Mononuclear cell (primary cell): ENCODE measurements at regions not wholly inside any gene's neighbourhood (a gene's known extent, or its start where the extent isn't known, plus 50 kb on each side); places are given as distances from the start of the nearest gene placed in this dataset.
"Not testable (repeated sequence)": the region's sequence is repeated elsewhere in the genome, so short reads cannot be mapped to it uniquely, and the experiment has no call there.

Source experiments
- H3K27me3 ChIP-seq: 2 replicates; pipeline ENCODE4 v1.6.0; 2011; ENCODE audit warnings: low read length, control low read depth; ENCODE audit not compliant: insufficient read depth
- H3K4me1 ChIP-seq: 2 replicates; pipeline ENCODE4 v1.5.1; 2011; ENCODE audit warnings: mild to moderate bottlenecking, low read length, control low read depth; ENCODE audit not compliant: insufficient read depth
- H3K4me3 ChIP-seq: 2 replicates; pipeline ENCODE4 v1.5.1; 2011; ENCODE audit warnings: mild to moderate bottlenecking, low read length, moderate library complexity
- H3K9me3 ChIP-seq: 2 replicates; pipeline ENCODE4 v1.5.1; 2011; ENCODE audit warnings: low read depth, mild to moderate bottlenecking, control low read depth, low read length

GRCh38 chr4:23105759-23106370, 413.1 kb downstream of the GBA3 start:
- Histone ChIP-seq H3K9me3 (no peaks in the 10 kb centered on the region), H3K4me3 (no peak overlapping the region), H3K27me3 (no peaks in the 10 kb centered on the region), H3K4me1 (no peaks in the 10 kb centered on the region)

GRCh38 chr4:23097251-23097650, 404.5 kb downstream of the GBA3 start:
- no peak overlapping the region for H3K4me3 ChIP-seq
- no peaks in the 10 kb centered on the region for H3K27me3 ChIP-seq
- H3K4me1 ChIP-seq: no peaks in the 10 kb centered on the region
- H3K9me3 ChIP-seq: peaks cover 5% of the 10 kb centered on the region

- Histone ChIP-seq H3K27me3 (no peaks in the 10 kb centered on the region), H3K4me3 (no peak overlapping the region), H3K4me1 (no peaks in the 10 kb centered on the region), H3K9me3 (no peaks in the 10 kb centered on the region)
These were observed 399.0 kb downstream of the GBA3 start for GRCh38 chr4:23091711-23092110.

- Histone ChIP-seq H3K4me3 (no peak overlapping the region), H3K27me3 (no peaks in the 10 kb centered on the region), H3K4me1 (no peaks in the 10 kb centered on the region), H3K9me3 (no peaks in the 10 kb centered on the region)
These were observed 392.5 kb downstream of the GBA3 start for GRCh38 chr4:23085249-23085568.

- no peaks in the 10 kb centered on the region for H3K27me3 ChIP-seq
- no peaks in the 10 kb centered on the region for H3K4me1 ChIP-seq
- H3K9me3 ChIP-seq: no peaks in the 10 kb centered on the region
- no peak overlapping the region for H3K4me3 ChIP-seq
These were observed 392.0 kb downstream of the GBA3 start for GRCh38 chr4:23084559-23085248.

GRCh38 chr4:23083391-23083790, 390.7 kb downstream of the GBA3 start:
- Histone ChIP-seq H3K4me3 (no peak overlapping the region), H3K27me3 (no peaks in the 10 kb centered on the region), H3K9me3 (no peaks in the 10 kb centered on the region), H3K4me1 (no peaks in the 10 kb centered on the region)

- H3K4me1 ChIP-seq, H3K27me3 ChIP-seq, H3K9me3 ChIP-seq, H3K4me3 ChIP-seq: not testable (repeated sequence)
These were observed 387.4 kb downstream of the GBA3 start for GRCh38 chr4:23080171-23080570.

- H3K4me1 ChIP-seq: no peaks in the 10 kb centered on the region
- no peaks in the 10 kb centered on the region for H3K27me3 ChIP-seq
- H3K4me3 ChIP-seq: no peak overlapping the region
- no peaks in the 10 kb centered on the region for H3K9me3 ChIP-seq
These were observed 378.3 kb downstream of the GBA3 start for GRCh38 chr4:23070848-23071570.

GRCh38 chr4:23068756-23069155, 376.0 kb downstream of the GBA3 start:
- no peaks in the 10 kb centered on the region for H3K4me1 ChIP-seq
- H3K4me3 ChIP-seq: no peak overlapping the region
- H3K27me3 ChIP-seq: no peaks in the 10 kb centered on the region
- no peaks in the 10 kb centered on the region for H3K9me3 ChIP-seq

GRCh38 chr4:23068287-23068686, 375.6 kb downstream of the GBA3 start:
- H3K4me1 ChIP-seq: no peaks in the 10 kb centered on the region

GRCh38 chr4:23062188-23062587, 369.5 kb downstream of the GBA3 start:
- no peaks in the 10 kb centered on the region for H3K4me1 ChIP-seq
- H3K9me3 ChIP-seq: no peaks in the 10 kb centered on the region
- no peaks in the 10 kb centered on the region for H3K27me3 ChIP-seq
- no peak overlapping the region for H3K4me3 ChIP-seq

More at GRCh38 chr4:23068287-23068686, 375.6 kb downstream of the GBA3 start:
- H3K9me3 ChIP-seq: no peaks in the 10 kb centered on the region
- H3K27me3 ChIP-seq: no peaks in the 10 kb centered on the region
- H3K4me3 ChIP-seq: no peak overlapping the region

- Histone ChIP-seq H3K4me3 (no peak overlapping the region), H3K27me3 (no peaks in the 10 kb centered on the region), H3K9me3 (no peaks in the 10 kb centered on the region), H3K4me1 (no peaks in the 10 kb centered on the region)
These were observed 368.7 kb downstream of the GBA3 start for GRCh38 chr4:23061431-23061830.

GRCh38 chr4:23060776-23061175, 368.0 kb downstream of the GBA3 start:
- Histone ChIP-seq H3K4me1 (no peaks in the 10 kb centered on the region), H3K27me3 (no peaks in the 10 kb centered on the region), H3K4me3 (no peak overlapping the region), H3K9me3 (no peaks in the 10 kb centered on the region)

GRCh38 chr4:23058165-23058776, 365.5 kb downstream of the GBA3 start:
- no peaks in the 10 kb centered on the region for H3K4me1 ChIP-seq
- H3K27me3 ChIP-seq: no peaks in the 10 kb centered on the region
- H3K9me3 ChIP-seq: no peaks in the 10 kb centered on the region
- no peak overlapping the region for H3K4me3 ChIP-seq

GRCh38 chr4:23041501-23041900, 348.8 kb downstream of the GBA3 start:
- H3K9me3 ChIP-seq: no peaks in the 10 kb centered on the region
- H3K4me1 ChIP-seq: no peaks in the 10 kb centered on the region
- no peaks in the 10 kb centered on the region for H3K27me3 ChIP-seq
- H3K4me3 ChIP-seq: no peak overlapping the region
